ENCODE measurements at regions not wholly inside any gene's neighbourhood (a gene's known extent, or its start where the extent isn't known, plus 50 kb on each side); places are given as distances from the start of the nearest gene placed in this dataset.
A peak's percentile ranks its signal among the peaks of the same experiment; 100 is the strongest.

DNA sequence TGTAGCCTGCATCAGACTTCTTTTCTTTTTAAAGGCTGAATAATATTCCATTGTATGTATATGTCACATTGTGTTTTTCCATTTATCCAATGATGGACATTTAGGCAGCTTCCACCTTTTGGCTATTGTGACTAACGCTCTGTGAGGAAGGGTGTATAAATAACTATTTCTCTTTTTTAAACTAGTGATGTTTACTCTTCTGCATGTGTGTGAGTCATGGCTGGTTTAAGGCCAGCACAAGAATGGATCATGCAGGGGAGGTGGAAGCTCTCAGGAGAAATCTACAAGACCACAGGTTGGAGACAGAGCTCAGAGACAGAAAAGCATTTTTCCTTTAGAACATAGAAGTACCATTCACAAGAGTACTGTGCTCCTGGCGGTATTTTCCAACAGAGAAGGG lies 307.2 kb downstream of the SOX4 start:
- in situ Hi-C loops (cut with HindIII; ENCODE audit: low pct_unique_long_range_greater_than_20kb, low sequenced_read_pairs) (no loop called here), intact Hi-C loops (cut with micrococcal nuclease; ENCODE audit: unreplicated experiment) (no loop called here)
- H3K27me3 ChIP-seq (ENCODE audit: control insufficient read depth, insufficient read depth, low read length) = no peaks in the 10 kb centered on the region
- ChIA-PET POLR2A (no interaction called here), CTCF (no interaction called here)
- no peaks in the 10 kb centered on the region for H3K4me1 ChIP-seq (ENCODE audit: control insufficient read depth, insufficient read depth, low read length)
- BruUV-seq (replicated peaks) = no TSS peak
- peak; percentile 47 for DNase-seq (ENCODE audit: low read depth, low spot score)
- H3K9me3 ChIP-seq (ENCODE audit: control insufficient read depth, insufficient read depth, low read depth, low read length) = no peaks in the 10 kb centered on the region
- peak; percentile 78 for ATAC-seq
- H3K36me3 ChIP-seq (ENCODE audit: control insufficient read depth, insufficient read depth, low read length) = no peaks in the 10 kb centered on the region
- no peak overlapping the region for H3K4me3 ChIP-seq (ENCODE audit: low read depth in 2 of 2, low read length in 2 of 2)
- H3K27ac ChIP-seq (ENCODE audit: low read length) = no peak overlapping the region
- no peak for TF ChIP-seq SIN3A (IDR thresholded peaks at IDR 0.05; ENCODE audit: borderline replicate concordance, insufficient read depth, low read depth, low read length)
- TF ChIP-seq TCF7L2 (IDR thresholded peaks at IDR 0.05; ENCODE audit: low read depth, low read length) = no peak
- TF ChIP-seq, protein P1, sequence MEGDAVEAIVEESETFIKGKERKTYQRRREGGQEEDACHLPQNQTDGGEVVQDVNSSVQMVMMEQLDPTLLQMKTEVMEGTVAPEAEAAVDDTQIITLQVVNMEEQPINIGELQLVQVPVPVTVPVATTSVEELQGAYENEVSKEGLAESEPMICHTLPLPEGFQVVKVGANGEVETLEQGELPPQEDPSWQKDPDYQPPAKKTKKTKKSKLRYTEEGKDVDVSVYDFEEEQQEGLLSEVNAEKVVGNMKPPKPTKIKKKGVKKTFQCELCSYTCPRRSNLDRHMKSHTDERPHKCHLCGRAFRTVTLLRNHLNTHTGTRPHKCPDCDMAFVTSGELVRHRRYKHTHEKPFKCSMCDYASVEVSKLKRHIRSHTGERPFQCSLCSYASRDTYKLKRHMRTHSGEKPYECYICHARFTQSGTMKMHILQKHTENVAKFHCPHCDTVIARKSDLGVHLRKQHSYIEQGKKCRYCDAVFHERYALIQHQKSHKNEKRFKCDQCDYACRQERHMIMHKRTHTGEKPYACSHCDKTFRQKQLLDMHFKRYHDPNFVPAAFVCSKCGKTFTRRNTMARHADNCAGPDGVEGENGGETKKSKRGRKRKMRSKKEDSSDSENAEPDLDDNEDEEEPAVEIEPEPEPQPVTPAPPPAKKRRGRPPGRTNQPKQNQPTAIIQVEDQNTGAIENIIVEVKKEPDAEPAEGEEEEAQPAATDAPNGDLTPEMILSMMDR (IDR thresholded peaks at IDR 0.05) = no peak
- TF ChIP-seq, protein P2, sequence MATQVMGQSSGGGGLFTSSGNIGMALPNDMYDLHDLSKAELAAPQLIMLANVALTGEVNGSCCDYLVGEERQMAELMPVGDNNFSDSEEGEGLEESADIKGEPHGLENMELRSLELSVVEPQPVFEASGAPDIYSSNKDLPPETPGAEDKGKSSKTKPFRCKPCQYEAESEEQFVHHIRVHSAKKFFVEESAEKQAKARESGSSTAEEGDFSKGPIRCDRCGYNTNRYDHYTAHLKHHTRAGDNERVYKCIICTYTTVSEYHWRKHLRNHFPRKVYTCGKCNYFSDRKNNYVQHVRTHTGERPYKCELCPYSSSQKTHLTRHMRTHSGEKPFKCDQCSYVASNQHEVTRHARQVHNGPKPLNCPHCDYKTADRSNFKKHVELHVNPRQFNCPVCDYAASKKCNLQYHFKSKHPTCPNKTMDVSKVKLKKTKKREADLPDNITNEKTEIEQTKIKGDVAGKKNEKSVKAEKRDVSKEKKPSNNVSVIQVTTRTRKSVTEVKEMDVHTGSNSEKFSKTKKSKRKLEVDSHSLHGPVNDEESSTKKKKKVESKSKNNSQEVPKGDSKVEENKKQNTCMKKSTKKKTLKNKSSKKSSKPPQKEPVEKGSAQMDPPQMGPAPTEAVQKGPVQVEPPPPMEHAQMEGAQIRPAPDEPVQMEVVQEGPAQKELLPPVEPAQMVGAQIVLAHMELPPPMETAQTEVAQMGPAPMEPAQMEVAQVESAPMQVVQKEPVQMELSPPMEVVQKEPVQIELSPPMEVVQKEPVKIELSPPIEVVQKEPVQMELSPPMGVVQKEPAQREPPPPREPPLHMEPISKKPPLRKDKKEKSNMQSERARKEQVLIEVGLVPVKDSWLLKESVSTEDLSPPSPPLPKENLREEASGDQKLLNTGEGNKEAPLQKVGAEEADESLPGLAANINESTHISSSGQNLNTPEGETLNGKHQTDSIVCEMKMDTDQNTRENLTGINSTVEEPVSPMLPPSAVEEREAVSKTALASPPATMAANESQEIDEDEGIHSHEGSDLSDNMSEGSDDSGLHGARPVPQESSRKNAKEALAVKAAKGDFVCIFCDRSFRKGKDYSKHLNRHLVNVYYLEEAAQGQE (IDR thresholded peaks at IDR 0.05; ENCODE audit: insufficient read depth in 1 of 2, low read depth in 2 of 2, low read length in 1 of 2) = no peak
- no peak for TF ChIP-seq POLR2AphosphoS5 (IDR thresholded peaks at IDR 0.05; ENCODE audit: low read depth, low read length)

- ChIA-PET POLR2A (no interaction called here), CTCF (no interaction called here)
- no peaks in the 10 kb centered on the region for H3K27me3 ChIP-seq (ENCODE audit: control insufficient read depth, insufficient read depth, low read length)
- ATAC-seq = no peak
- DNase-seq (ENCODE audit: low read depth, low spot score) = no peak
- H3K4me1 ChIP-seq (ENCODE audit: control insufficient read depth, insufficient read depth, low read length) = no peaks in the 10 kb centered on the region
- H3K36me3 ChIP-seq (ENCODE audit: control insufficient read depth, insufficient read depth, low read length) = no peaks in the 10 kb centered on the region
- no peak overlapping the region for H3K4me3 ChIP-seq (ENCODE audit: low read depth in 2 of 2, low read length in 2 of 2)
- intact Hi-C loops (cut with micrococcal nuclease; ENCODE audit: unreplicated experiment) = no loop called here
- no peak overlapping the region; the same call in 1 of the 2 replicates for H3K27ac ChIP-seq (ENCODE audit: low read length)
- BruUV-seq (replicated peaks) = no TSS peak
- TF ChIP-seq SIN3A (IDR thresholded peaks at IDR 0.05; ENCODE audit: borderline replicate concordance, insufficient read depth, low read depth, low read length) (no peak), TCF7L2 (IDR thresholded peaks at IDR 0.05; ENCODE audit: low read depth, low read length) (no peak), POLR2AphosphoS5 (IDR thresholded peaks at IDR 0.05; ENCODE audit: low read depth, low read length) (no peak)
- TF ChIP-seq, protein P2 (IDR thresholded peaks at IDR 0.05; ENCODE audit: insufficient read depth in 1 of 2, low read depth in 2 of 2, low read length in 1 of 2) = no peak
- TF ChIP-seq, protein P1 (IDR thresholded peaks at IDR 0.05) = no peak
- no peaks in the 10 kb centered on the region for H3K9me3 ChIP-seq (ENCODE audit: control insufficient read depth, insufficient read depth, low read depth, low read length)
- in situ Hi-C loops (cut with HindIII; ENCODE audit: low pct_unique_long_range_greater_than_20kb, low sequenced_read_pairs) = no loop called here
Observed at GRCh38 chr6:21902628-21903169, 309.1 kb downstream of the SOX4 start.
